GM18909 (cell line): ENCODE measurements at regions not wholly inside any gene's neighbourhood (a gene's known extent, or its start where the extent isn't known, plus 50 kb on each side); places are given as distances from the start of the nearest gene placed in this dataset.
"Not testable (repeated sequence)": the region's sequence is repeated elsewhere in the genome, so short reads cannot be mapped to it uniquely, and the experiment has no call there.

Source experiments
- ATAC-seq: cut with Tn5 transposase; IDR thresholded peaks from one replicate; pipeline ENCODE4 v1.9.1; 2021; ENCODE audit warnings: mild to moderate bottlenecking; ENCODE audit not compliant: unreplicated experiment, poor library complexity

GRCh38 chr3:13142552-13143380, 69.5 kb upstream of the IQSEC1 start:
- ATAC-seq: no peak

GRCh38 chr3:13141991-13142412, 68.8 kb upstream of the IQSEC1 start:
- ATAC-seq: no peak

GRCh38 chr3:13141183-13141582, 68.0 kb upstream of the IQSEC1 start:
- ATAC-seq: no peak

GRCh38 chr3:13140596-13140995, 67.4 kb upstream of the IQSEC1 start:
- no peak for ATAC-seq

GRCh38 chr3:13139471-13140065, 66.3 kb upstream of the IQSEC1 start:
- no peak for ATAC-seq

- no peak for ATAC-seq
Observed at GRCh38 chr3:13138833-13139145, 65.6 kb upstream of the IQSEC1 start.

GRCh38 chr3:13137941-13138832, 65.0 kb upstream of the IQSEC1 start:
- ATAC-seq: no peak

- not testable (repeated sequence) for ATAC-seq
Observed at GRCh38 chr3:13136848-13137247, 63.6 kb upstream of the IQSEC1 start.

GRCh38 chr3:13136426-13136825, 63.2 kb upstream of the IQSEC1 start:
- no peak for ATAC-seq

GRCh38 chr3:13135811-13136321, 62.6 kb upstream of the IQSEC1 start:
- ATAC-seq: no peak

- ATAC-seq: no peak
Observed at GRCh38 chr3:13135251-13135810, 62.1 kb upstream of the IQSEC1 start.

- no peak for ATAC-seq
Observed at GRCh38 chr3:13134879-13135206, 61.6 kb upstream of the IQSEC1 start.

- ATAC-seq: no peak
Observed at GRCh38 chr3:13134166-13134878, 61.1 kb upstream of the IQSEC1 start.

GRCh38 chr3:13133471-13133981, 60.3 kb upstream of the IQSEC1 start:
- ATAC-seq: no peak

- ATAC-seq: no peak
Observed at GRCh38 chr3:13132731-13133410, 59.6 kb upstream of the IQSEC1 start.

- no peak for ATAC-seq
Observed at GRCh38 chr3:13132281-13132680, 59.1 kb upstream of the IQSEC1 start.

- ATAC-seq: no peak
Observed at GRCh38 chr3:13130464-13131193, 57.4 kb upstream of the IQSEC1 start.

- ATAC-seq: no peak
Observed at GRCh38 chr3:13125092-13126015, 52.1 kb upstream of the IQSEC1 start.
